ENCODE measurements at regions not wholly inside any gene's neighbourhood (a gene's known extent, or its start where the extent isn't known, plus 50 kb on each side); places are given as distances from the start of the nearest gene placed in this dataset.

- H3K4me1 ChIP-seq = no peaks in the 10 kb centered on the region
- no peak overlapping the region for H3K27ac ChIP-seq
- H3K9me3 ChIP-seq = peaks cover 0 to 15% (median 5%) of the 10 kb centered on the region in 8 donors
- WGBS, 5 donors = 80 to 89% (median 84%) methylated on average over 3 of the region's 3 CpGs
- TF ChIP-seq CTCF (IDR thresholded peaks at IDR 0.05 in 8 of 11, conservative IDR thresholded peaks at IDR 0.05 in 3 of 11) (no peak), POLR2A (IDR thresholded peaks at IDR 0.05) (no peak), POLR2AphosphoS5 (IDR thresholded peaks at IDR 0.05) (no peak)
- H3K27me3 ChIP-seq (replicated peaks in 1 of 7) = no peaks in the 10 kb centered on the region
- no peak overlapping the region for H3K4me3 ChIP-seq
- no peak for DNase-seq
- H3K36me3 ChIP-seq = no peaks in the 10 kb centered on the region
- intact Hi-C loops (cut with DNase I; ENCODE audit: low total_unique reads) = no loop called here
These were observed 147.5 kb upstream of the PDZRN3 start for GRCh38 chr3:73772076-73772886.

- intact Hi-C loops (cut with DNase I; ENCODE audit: low total_unique reads) = no loop called here
- no peak for DNase-seq
- H3K9me3 ChIP-seq = peaks cover 0 to 15% (median 5%) of the 10 kb centered on the region in 8 donors
- no peaks in the 10 kb centered on the region for H3K4me1 ChIP-seq
- H3K4me3 ChIP-seq = no peak overlapping the region
- no peaks in the 10 kb centered on the region for H3K36me3 ChIP-seq
- no peak overlapping the region for H3K27ac ChIP-seq
- TF ChIP-seq CTCF (IDR thresholded peaks at IDR 0.05 in 8 of 11, conservative IDR thresholded peaks at IDR 0.05 in 3 of 11) (no peak), POLR2A (IDR thresholded peaks at IDR 0.05) (no peak), POLR2AphosphoS5 (IDR thresholded peaks at IDR 0.05) (no peak)
- WGBS, 5 donors = 72 to 85% (median 82%) methylated on average over 5 of the region's 5 CpGs
- no peaks in the 10 kb centered on the region for H3K27me3 ChIP-seq (replicated peaks in 1 of 7)
These were observed 144.0 kb upstream of the PDZRN3 start for GRCh38 chr3:73768524-73769308.

- DNase-seq = no peak
- no peaks in the 10 kb centered on the region for H3K4me1 ChIP-seq
- peaks cover 0 to 15% (median 5%) of the 10 kb centered on the region in 8 donors for H3K9me3 ChIP-seq
- WGBS, 5 donors = 22 to 35% (median 26%) methylated on average over 7 of the region's 7 CpGs
- intact Hi-C loops (cut with DNase I; ENCODE audit: low total_unique reads) = no loop called here
- no peaks in the 10 kb centered on the region for H3K36me3 ChIP-seq
- peak overlapping the region in 1 of 8 donors; percentile 21 for H3K4me3 ChIP-seq
- H3K27me3 ChIP-seq (replicated peaks in 1 of 7) = no peaks in the 10 kb centered on the region
- TF ChIP-seq CTCF (IDR thresholded peaks at IDR 0.05 in 8 of 11, conservative IDR thresholded peaks at IDR 0.05 in 3 of 11) (no peak), POLR2A (IDR thresholded peaks at IDR 0.05) (no peak), POLR2AphosphoS5 (IDR thresholded peaks at IDR 0.05) (no peak)
- peak overlapping the region in 6 of 8 donors; percentile 28 to 58 (median 45) for H3K27ac ChIP-seq
These were observed 142.0 kb upstream of the PDZRN3 start for GRCh38 chr3:73766599-73767381.
